ENCODE measurements at regions not wholly inside any gene's neighbourhood (a gene's known extent, or its start where the extent isn't known, plus 50 kb on each side); places are given as distances from the start of the nearest gene placed in this dataset.
"Not testable (repeated sequence)": the region's sequence is repeated elsewhere in the genome, so short reads cannot be mapped to it uniquely, and the experiment has no call there.

DNA sequence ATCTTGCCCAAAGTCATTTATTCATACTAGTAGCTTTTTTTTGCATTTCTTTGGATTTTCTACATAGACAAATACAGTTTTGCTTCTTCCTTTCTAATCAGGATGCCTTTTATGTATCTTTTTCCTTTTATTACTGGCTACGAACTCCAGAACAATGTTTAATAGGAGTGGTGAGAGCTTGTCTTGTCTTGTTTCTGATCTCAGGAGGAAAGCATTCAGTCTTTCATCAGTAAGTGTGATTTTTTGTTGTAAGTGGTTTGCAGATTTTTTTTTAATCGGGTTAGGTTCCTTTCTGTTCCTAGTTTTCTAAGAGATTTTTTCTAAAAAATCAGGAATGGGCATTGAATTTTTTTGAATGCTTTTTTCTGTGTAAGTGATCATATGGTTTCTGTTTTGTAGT, 86.8 kb downstream of the PROP1 start:
- H3K27ac ChIP-seq (ENCODE audit: low read depth in 2 of 2, low read length in 1 of 2); H3K9me3 ChIP-seq (ENCODE audit: control insufficient read depth in 2 of 2, insufficient read depth in 1 of 2, low read depth in 1 of 2, low read length in 1 of 2); H3K27me3 ChIP-seq (ENCODE audit: control insufficient read depth in 1 of 2, insufficient read depth in 2 of 2, low read length in 2 of 2); H3K36me3 ChIP-seq (ENCODE audit: control insufficient read depth in 2 of 2, insufficient read depth in 2 of 2, low read length in 1 of 2); H3K4me3 ChIP-seq (ENCODE audit: low read depth in 1 of 2, low read length in 2 of 2); H3K4me1 ChIP-seq (ENCODE audit: control insufficient read depth in 2 of 2, insufficient read depth in 2 of 2, low read length in 1 of 2): not testable (repeated sequence)
- WGBS, 2 donors, result 50 to 82% methylated on average over 2 of the region's 2 CpGs

DNA sequence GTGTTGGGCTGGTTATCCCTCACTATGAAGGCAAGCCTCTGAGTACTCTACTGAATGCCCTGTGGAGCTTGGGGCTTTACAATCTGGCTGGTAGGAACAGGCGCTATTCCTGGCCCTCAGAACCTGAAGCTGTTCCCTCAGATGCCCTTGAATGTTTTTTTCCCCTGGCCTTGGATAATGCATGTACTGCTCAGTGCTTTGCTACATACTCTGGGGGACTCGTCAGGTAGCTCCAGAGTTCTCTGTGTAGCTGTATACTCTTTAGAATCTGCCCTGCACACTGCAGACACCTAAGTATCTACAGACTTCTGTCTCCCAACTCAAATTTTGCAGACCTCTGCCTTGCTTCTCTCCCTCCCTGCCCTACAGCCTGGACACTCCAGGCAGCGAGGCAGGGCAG, 93.2 kb downstream of the PROP1 start:
- not testable (repeated sequence) for H3K27ac ChIP-seq (ENCODE audit: low read depth in 2 of 2, low read length in 1 of 2); H3K4me1 ChIP-seq (ENCODE audit: control insufficient read depth in 2 of 2, insufficient read depth in 2 of 2, low read length in 1 of 2)
- WGBS, 2 donors, result 80 to 83% methylated on average over 1 to 2 of the region's 3 CpGs

DNA sequence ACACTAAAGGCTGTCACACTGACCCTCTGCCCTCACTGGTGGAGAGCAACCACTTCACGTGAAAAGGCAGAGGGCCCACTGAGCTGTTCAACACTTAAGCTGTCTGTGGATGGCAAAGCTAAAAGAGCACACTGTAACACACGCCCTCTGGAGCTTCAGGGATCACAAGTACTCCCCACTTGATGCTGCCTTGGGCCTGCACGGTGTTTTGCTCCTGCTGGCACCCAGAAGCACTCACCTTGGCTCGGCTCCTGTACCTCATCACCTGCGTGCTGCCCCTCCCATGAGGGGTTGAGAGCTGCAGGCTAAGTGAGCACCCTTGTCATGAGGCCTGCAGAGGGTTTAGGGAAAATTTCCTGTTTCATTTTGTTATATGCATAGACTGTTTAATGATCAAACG, 96.0 kb downstream of the PROP1 start:
- not testable (repeated sequence) for H3K4me1 ChIP-seq (ENCODE audit: control insufficient read depth in 2 of 2, insufficient read depth in 2 of 2, low read length in 1 of 2)
- 64 to 72% methylated on average over 3 to 4 of the region's 6 CpGs for WGBS, 2 donors
- peak overlapping the region in 1 of 2 donors; percentile 49 for H3K27ac ChIP-seq (ENCODE audit: low read depth in 2 of 2, low read length in 1 of 2)

More for the DNA sequence above, 93.2 kb downstream of the PROP1 start:
- not testable (repeated sequence) for H3K4me3 ChIP-seq (ENCODE audit: low read depth in 1 of 2, low read length in 2 of 2); H3K27me3 ChIP-seq (ENCODE audit: control insufficient read depth in 1 of 2, insufficient read depth in 2 of 2, low read length in 2 of 2); H3K9me3 ChIP-seq (ENCODE audit: control insufficient read depth in 2 of 2, insufficient read depth in 1 of 2, low read depth in 1 of 2, low read length in 1 of 2); H3K36me3 ChIP-seq (ENCODE audit: control insufficient read depth in 2 of 2, insufficient read depth in 2 of 2, low read length in 1 of 2)

DNA sequence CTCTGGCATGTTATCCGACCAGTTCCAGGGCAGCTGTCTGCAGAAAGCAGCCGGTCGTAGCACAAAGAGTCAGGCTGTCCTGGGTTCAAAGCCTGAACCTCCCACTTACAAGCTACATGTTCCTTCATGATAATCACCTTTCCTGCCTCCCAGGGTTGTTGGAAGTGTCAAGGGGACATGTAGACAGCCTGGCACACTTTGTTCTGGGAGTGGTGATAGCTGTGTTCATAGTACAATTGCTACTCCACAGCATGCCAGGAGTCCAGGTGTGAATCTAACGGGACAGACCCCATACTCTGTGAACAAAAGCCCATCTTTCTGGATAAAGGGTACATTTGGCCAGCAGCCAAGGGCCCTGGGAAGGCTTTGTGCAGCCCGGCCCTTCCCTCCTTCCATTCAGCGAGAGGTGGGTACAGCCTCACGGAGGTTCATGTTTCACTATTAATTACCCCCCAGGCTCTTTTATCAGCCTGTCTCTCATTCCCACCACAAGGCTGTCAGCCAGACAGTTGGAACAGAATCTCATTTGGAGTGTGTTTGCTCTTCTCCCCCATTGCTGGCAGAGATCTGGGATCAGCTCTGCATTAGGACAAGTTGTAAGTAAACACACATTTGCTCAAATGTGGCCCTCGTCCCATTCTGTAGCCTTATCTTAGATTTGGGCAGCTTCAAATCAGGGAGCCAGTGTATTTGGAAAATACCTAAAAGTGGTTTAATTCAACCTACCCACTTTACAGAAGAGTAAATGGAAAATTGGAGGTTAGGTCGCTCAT, 101.2 kb downstream of the PROP1 start:
- not testable (repeated sequence) for H3K27me3 ChIP-seq (ENCODE audit: control insufficient read depth in 1 of 2, insufficient read depth in 2 of 2, low read length in 2 of 2); H3K9me3 ChIP-seq (ENCODE audit: control insufficient read depth in 2 of 2, insufficient read depth in 1 of 2, low read depth in 1 of 2, low read length in 1 of 2); H3K36me3 ChIP-seq (ENCODE audit: control insufficient read depth in 2 of 2, insufficient read depth in 2 of 2, low read length in 1 of 2); H3K4me3 ChIP-seq (ENCODE audit: low read depth in 1 of 2, low read length in 2 of 2); H3K4me1 ChIP-seq (ENCODE audit: control insufficient read depth in 2 of 2, insufficient read depth in 2 of 2, low read length in 1 of 2); H3K27ac ChIP-seq (ENCODE audit: low read depth in 2 of 2, low read length in 1 of 2)
- 58 to 60% methylated on average over 1 to 4 of the region's 9 CpGs for WGBS, 2 donors

More for the DNA sequence above, 96.0 kb downstream of the PROP1 start:
- not testable (repeated sequence) for H3K4me3 ChIP-seq (ENCODE audit: low read depth in 1 of 2, low read length in 2 of 2); H3K36me3 ChIP-seq (ENCODE audit: control insufficient read depth in 2 of 2, insufficient read depth in 2 of 2, low read length in 1 of 2); H3K27me3 ChIP-seq (ENCODE audit: control insufficient read depth in 1 of 2, insufficient read depth in 2 of 2, low read length in 2 of 2); H3K9me3 ChIP-seq (ENCODE audit: control insufficient read depth in 2 of 2, insufficient read depth in 1 of 2, low read depth in 1 of 2, low read length in 1 of 2)

DNA sequence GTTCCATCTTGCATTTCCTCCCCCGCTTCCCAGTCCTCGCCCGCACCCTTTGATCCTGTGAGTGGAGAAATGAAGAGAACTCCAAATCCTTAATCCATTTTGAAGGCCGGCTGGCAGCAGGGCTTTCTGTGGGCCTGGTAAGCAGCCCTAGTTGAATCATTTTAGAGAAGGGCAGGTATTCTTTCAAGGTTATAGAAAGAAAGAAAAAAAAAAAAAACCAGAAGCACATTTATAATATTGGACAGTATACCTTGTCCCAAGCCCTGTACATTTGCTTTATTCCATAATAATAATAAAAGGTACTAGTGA, 103.7 kb downstream of the PROP1 start:
- not testable (repeated sequence) for H3K36me3 ChIP-seq (ENCODE audit: control insufficient read depth in 2 of 2, insufficient read depth in 2 of 2, low read length in 1 of 2); H3K4me3 ChIP-seq (ENCODE audit: low read depth in 1 of 2, low read length in 2 of 2); H3K27me3 ChIP-seq (ENCODE audit: control insufficient read depth in 1 of 2, insufficient read depth in 2 of 2, low read length in 2 of 2); H3K27ac ChIP-seq (ENCODE audit: low read depth in 2 of 2, low read length in 1 of 2); H3K9me3 ChIP-seq (ENCODE audit: control insufficient read depth in 2 of 2, insufficient read depth in 1 of 2, low read depth in 1 of 2, low read length in 1 of 2); H3K4me1 ChIP-seq (ENCODE audit: control insufficient read depth in 2 of 2, insufficient read depth in 2 of 2, low read length in 1 of 2)
- 49 to 75% methylated on average over 4 of the region's 4 CpGs for WGBS, 2 donors

DNA sequence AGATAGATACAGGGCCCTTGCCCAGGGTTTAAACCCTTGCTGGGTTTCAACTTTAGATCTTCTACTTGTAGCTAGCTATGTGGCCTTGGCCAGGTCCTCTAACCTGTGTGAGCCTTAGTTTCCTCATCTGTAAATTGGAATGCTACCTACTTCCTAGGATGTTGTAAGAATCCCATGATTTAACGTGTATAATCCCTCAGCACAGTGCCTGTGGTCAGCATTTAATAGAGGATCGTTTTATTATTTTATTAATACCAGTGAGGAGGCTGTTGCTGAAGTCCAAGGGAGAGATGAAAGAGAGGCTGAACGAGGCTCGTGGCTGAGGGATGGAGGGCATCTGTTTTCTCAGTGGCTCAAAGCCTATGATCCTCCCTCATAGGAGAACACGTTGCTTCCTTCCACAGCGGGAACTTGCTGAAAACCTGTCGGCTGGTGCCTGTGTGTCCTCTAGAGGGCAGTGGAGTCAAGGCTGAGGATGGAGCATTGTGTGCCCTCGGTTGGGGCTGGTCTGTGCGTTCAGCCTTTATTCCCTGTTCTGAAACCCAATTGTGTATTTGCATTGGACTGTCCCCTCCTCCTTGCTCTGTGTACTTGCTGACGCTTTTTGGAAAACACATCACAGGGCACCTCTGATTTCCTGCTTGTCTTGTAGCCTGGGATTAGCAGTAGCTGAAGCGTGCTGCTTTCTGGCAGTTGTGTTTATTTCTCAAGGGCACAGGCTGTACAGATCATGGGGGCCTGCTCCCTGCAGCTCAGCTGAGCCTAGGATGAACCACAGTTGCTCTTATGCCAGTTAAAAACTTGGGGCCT, 104.3 kb downstream of the PROP1 start:
- 15 to 20% methylated on average over 4 to 7 of the region's 11 CpGs for WGBS, 2 donors
- H3K4me1 ChIP-seq (ENCODE audit: control insufficient read depth in 2 of 2, insufficient read depth in 2 of 2, low read length in 1 of 2); H3K36me3 ChIP-seq (ENCODE audit: control insufficient read depth in 2 of 2, insufficient read depth in 2 of 2, low read length in 1 of 2); H3K9me3 ChIP-seq (ENCODE audit: control insufficient read depth in 2 of 2, insufficient read depth in 1 of 2, low read depth in 1 of 2, low read length in 1 of 2); H3K4me3 ChIP-seq (ENCODE audit: low read depth in 1 of 2, low read length in 2 of 2); H3K27me3 ChIP-seq (ENCODE audit: control insufficient read depth in 1 of 2, insufficient read depth in 2 of 2, low read length in 2 of 2): not testable (repeated sequence)
- H3K27ac ChIP-seq (ENCODE audit: low read depth in 2 of 2, low read length in 1 of 2), result peak overlapping the region; percentile 13 to 23

DNA sequence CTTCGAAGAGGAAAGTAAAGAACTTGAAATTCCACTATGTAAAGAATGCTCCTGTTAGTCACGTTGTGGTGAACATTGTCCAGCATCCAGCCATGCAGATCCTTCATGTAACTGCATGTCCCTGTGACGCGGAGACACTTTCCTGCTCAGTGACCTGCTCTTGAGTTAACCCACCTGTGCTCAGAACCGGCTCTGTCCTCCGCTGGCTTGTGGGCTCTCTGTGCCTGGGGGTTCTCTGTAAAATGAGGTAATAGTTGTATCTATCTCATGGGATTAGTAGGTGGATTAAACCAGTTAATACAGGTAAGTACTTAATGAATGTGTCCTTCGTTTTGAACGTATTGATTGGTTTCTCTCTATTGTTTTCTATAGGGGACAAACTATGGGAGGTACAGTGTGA, 100.6 kb upstream of the FAM153A start:
- not testable (repeated sequence) for H3K36me3 ChIP-seq (ENCODE audit: control insufficient read depth in 2 of 2, insufficient read depth in 2 of 2, low read length in 1 of 2); H3K27me3 ChIP-seq (ENCODE audit: control insufficient read depth in 1 of 2, insufficient read depth in 2 of 2, low read length in 2 of 2); H3K4me3 ChIP-seq (ENCODE audit: low read depth in 1 of 2, low read length in 2 of 2); H3K9me3 ChIP-seq (ENCODE audit: control insufficient read depth in 2 of 2, insufficient read depth in 1 of 2, low read depth in 1 of 2, low read length in 1 of 2); H3K4me1 ChIP-seq (ENCODE audit: control insufficient read depth in 2 of 2, insufficient read depth in 2 of 2, low read length in 1 of 2)
- 52 to 75% methylated on average over 8 of the region's 8 CpGs for WGBS, 2 donors
- peak overlapping the region in 1 of 2 donors; percentile 10 for H3K27ac ChIP-seq (ENCODE audit: low read depth in 2 of 2, low read length in 1 of 2)

DNA sequence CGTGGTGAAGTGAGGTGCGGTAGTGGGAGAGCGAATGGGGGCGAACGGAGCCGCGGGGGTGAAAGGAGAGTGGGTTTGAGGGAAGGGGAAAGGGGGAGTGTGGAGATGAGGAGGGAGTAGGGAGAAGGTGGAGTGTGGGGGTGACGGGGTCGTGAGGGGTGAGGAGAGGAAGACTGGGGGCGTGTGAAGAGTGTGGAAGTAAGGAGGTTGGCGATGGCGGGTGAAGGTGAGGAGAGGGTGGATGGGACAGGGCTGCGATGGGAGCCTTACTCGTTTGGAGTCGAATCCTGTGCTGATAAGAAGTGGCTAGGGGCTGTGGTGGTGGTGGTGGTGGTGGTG, 93.2 kb upstream of the FAM153A start:
- not testable (repeated sequence) for H3K36me3 ChIP-seq (ENCODE audit: control insufficient read depth in 2 of 2, insufficient read depth in 2 of 2, low read length in 1 of 2); H3K4me1 ChIP-seq (ENCODE audit: control insufficient read depth in 2 of 2, insufficient read depth in 2 of 2, low read length in 1 of 2); H3K9me3 ChIP-seq (ENCODE audit: control insufficient read depth in 2 of 2, insufficient read depth in 1 of 2, low read depth in 1 of 2, low read length in 1 of 2); H3K27ac ChIP-seq (ENCODE audit: low read depth in 2 of 2, low read length in 1 of 2); H3K27me3 ChIP-seq (ENCODE audit: control insufficient read depth in 1 of 2, insufficient read depth in 2 of 2, low read length in 2 of 2)
- 0% methylated on average over 5 of the region's 15 CpGs for WGBS, 2 donors
- peak overlapping the region; percentile 34 to 39 for H3K4me3 ChIP-seq (ENCODE audit: low read depth in 1 of 2, low read length in 2 of 2)

DNA sequence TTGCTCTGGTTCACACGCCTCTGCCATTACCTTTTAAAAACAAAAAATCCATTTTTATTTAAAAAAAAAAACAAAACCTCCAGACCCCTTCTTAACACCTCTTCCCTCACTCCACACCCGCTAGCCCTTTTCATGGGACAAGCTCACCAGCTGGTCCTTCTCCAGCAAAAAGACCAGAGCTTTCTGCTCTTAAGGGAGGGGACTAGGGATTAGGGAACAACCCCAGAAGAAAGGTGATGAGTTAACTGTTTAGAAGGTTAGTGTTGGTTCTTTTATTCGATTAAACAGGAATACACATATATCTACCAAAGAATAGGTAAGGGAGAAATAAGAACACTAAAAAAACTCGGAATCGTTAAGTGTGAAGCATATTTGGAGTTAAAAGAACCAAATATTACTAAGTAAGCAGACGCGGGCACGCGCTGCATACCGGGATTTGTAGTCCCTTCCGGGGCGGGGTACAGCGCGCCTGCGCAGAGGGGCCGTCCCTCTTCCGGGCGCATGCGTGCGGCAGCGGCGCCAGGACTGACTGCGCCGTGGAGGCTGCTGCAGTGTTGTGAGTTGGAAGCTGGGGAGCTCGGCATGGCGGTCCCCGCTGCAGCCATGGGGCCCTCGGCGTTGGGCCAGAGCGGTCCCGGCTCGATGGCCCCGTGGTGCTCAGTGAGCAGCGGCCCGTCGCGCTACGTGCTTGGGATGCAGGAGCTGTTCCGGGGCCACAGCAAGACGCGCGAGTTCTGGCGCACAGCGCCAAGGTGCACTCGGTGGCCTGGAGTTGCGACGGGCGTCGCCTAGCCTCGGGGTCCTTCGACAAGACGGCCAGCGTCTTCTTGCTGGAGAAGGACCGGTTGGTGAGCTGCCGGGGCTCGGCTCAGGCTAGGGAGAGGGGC, 92.6 kb upstream of the FAM153A start:
- not testable (repeated sequence) for H3K27me3 ChIP-seq (ENCODE audit: control insufficient read depth in 1 of 2, insufficient read depth in 2 of 2, low read length in 2 of 2); H3K27ac ChIP-seq (ENCODE audit: low read depth in 2 of 2, low read length in 1 of 2); H3K36me3 ChIP-seq (ENCODE audit: control insufficient read depth in 2 of 2, insufficient read depth in 2 of 2, low read length in 1 of 2); H3K9me3 ChIP-seq (ENCODE audit: control insufficient read depth in 2 of 2, insufficient read depth in 1 of 2, low read depth in 1 of 2, low read length in 1 of 2); H3K4me1 ChIP-seq (ENCODE audit: control insufficient read depth in 2 of 2, insufficient read depth in 2 of 2, low read length in 1 of 2)
- H3K4me3 ChIP-seq (ENCODE audit: low read depth in 1 of 2, low read length in 2 of 2), result peak overlapping the region; percentile 31 to 62
- WGBS, 2 donors, result 2 to 3% methylated on average over 3 to 23 of the region's 56 CpGs

Measured in esophagus (tissue), 2 donors.